HepG2 (cell line): ENCODE measurements at regions not wholly inside any gene's neighbourhood (a gene's known extent, or its start where the extent isn't known, plus 50 kb on each side); places are given as distances from the start of the nearest gene placed in this dataset.

Source experiments
- ATAC-seq: fragments of 200-7000 bp; cut with Tn5 transposase; 3 replicates; pipeline ENCODE4 v1.9.1; 2020; ENCODE audit warnings: mild to moderate bottlenecking, moderate library complexity
- BruUV-seq: library from RNA; stranded (reverse); fragments of 400-500 nt; replicated peaks from 2 replicates; lab custom pipeline; 2021; lab: Mats Ljungman, UMichigan
- CTCF ChIA-PET: fragments of 300-600 bp; formaldehyde crosslinking; extraction: SDS; loops from one replicate; lab custom pipeline; 2021; ENCODE audit warnings: low total read pairs, inconsistent platforms, low intra/inter-chr PET ratio; lab: Yijun Ruan, JAX
- POLR2A ChIA-PET: fragments of 350-600 bp; sonication (Branson Sonifier 250); formaldehyde crosslinking; loops from one replicate; lab custom pipeline; 2020; ENCODE audit warnings: antibody characterized with exemption, inconsistent platforms; lab: Yijun Ruan, JAX
- DNase-seq: peaks from one replicate; pipeline ENCODE4 v3.0.0-alpha.2; 2015; ENCODE audit warnings: low spot score
- FAIRE-seq: peaks from 3 replicates; lab custom pipeline; 2011; peaks lifted over from hg19 to GRCh38; lab: Jason Lieb, UNC
- H2AFZ ChIP-seq: one replicate; pipeline ENCODE4 v1.6.1; 2011; ENCODE audit warnings: low read length, inconsistent platforms
- H3K27ac ChIP-seq: fragments of 300-600 bp; 3 replicates; pipeline ENCODE4 v1.8.0; 2011; ENCODE audit warnings: mixed run types, mild to moderate bottlenecking, mixed read lengths, low read length, inconsistent platforms; ENCODE audit not compliant: insufficient read depth; ENCODE audit errors: extremely low read length
- H3K27me3 ChIP-seq, 2 experiments: fragments of 200-600 bp in 1 of 2; 2 replicates in 1 of 2; 3 replicates in 1 of 2; pipeline versions ENCODE4 v1.6.0 to v1.8.0; 2011; ENCODE audit warnings: low read length in 2 of 2, mild to moderate bottlenecking in 2 of 2, moderate library complexity in 2 of 2, inconsistent platforms in 1 of 2; ENCODE audit not compliant: insufficient read depth in 2 of 2, control insufficient read depth in 1 of 2
- H3K36me3 ChIP-seq, 2 experiments: fragments of 200-600 bp in 1 of 2; replicated peaks in 1 of 2; 2 replicates in 1 of 2; 3 replicates in 1 of 2; pipeline versions ENCODE4 v1.5.1 to v1.8.0; 2011; ENCODE audit warnings: low read length in 2 of 2, inconsistent platforms in 1 of 2; ENCODE audit not compliant: insufficient read depth in 2 of 2, control insufficient read depth in 1 of 2
- H3K4me1 ChIP-seq: 2 replicates; pipeline ENCODE4 v1.5.1; 2012; ENCODE audit warnings: low read length, inconsistent platforms; ENCODE audit not compliant: insufficient read depth
- H3K4me2 ChIP-seq: 2 replicates; pipeline ENCODE4 v1.6.0; 2011; ENCODE audit warnings: low read depth, low read length, inconsistent platforms
- H3K4me3 ChIP-seq, 3 experiments: fragments of 200-600 bp in 1 of 3; sonication (generic), shearing (Covaris generic) in 1 of 3; replicated peaks in 1 of 3; 2 replicates each; pipeline ENCODE4 v1.5.1; 2011 to 2016; ENCODE audit warnings: low read length in 3 of 3, inconsistent platforms in 2 of 3, low read depth in 2 of 3, mild to moderate bottlenecking in 2 of 3, control low read depth in 1 of 3, mixed read lengths in 1 of 3; ENCODE audit not compliant: insufficient read depth in 1 of 3
- H3K79me2 ChIP-seq: one replicate; pipeline ENCODE4 v1.6.1; 2011; ENCODE audit warnings: low read length, inconsistent platforms; ENCODE audit not compliant: insufficient read depth
- H3K9ac ChIP-seq: 2 replicates; pipeline ENCODE4 v1.6.0; 2011; ENCODE audit warnings: mild to moderate bottlenecking, low read depth, low read length, inconsistent platforms; ENCODE audit not compliant: insufficient read depth
- H3K9me3 ChIP-seq: 2 replicates; pipeline ENCODE4 v1.5.1; 2012; ENCODE audit warnings: mild to moderate bottlenecking, low read length
- H4K20me1 ChIP-seq: 2 replicates; pipeline ENCODE4 v1.6.0; 2011; ENCODE audit warnings: inconsistent platforms, mild to moderate bottlenecking, low read length, moderate library complexity; ENCODE audit not compliant: insufficient read depth
- CTCF ChIP-seq: sonication (generic); formaldehyde crosslinking; IDR thresholded peaks from 2 replicates; pipeline ENCODE4 v1.5.0; 2020; ENCODE audit warnings: mild to moderate bottlenecking, missing genetic modification reagents, moderate library complexity
- KAT2B ChIP-seq: fragments of 150-350 bp; IDR thresholded peaks from 2 replicates; pipeline ENCODE4 v1.6.1; 2014; ENCODE audit warnings: low read depth, low read length, borderline replicate concordance
- RFXAP ChIP-seq: sonication (generic); formaldehyde crosslinking; IDR thresholded peaks from 2 replicates; pipeline ENCODE4 v1.4.0; 2020; ENCODE audit warnings: missing genetic modification reagents, borderline replicate concordance
- STAG1 ChIP-seq: sonication (generic); formaldehyde crosslinking; IDR thresholded peaks from 2 replicates; pipeline ENCODE4 v1.4.0; 2020; ENCODE audit warnings: missing genetic modification reagents
- ZNF691 ChIP-seq: sonication (generic); formaldehyde crosslinking; IDR thresholded peaks from 2 replicates; pipeline ENCODE4 v1.4.0; 2020; ENCODE audit warnings: missing genetic modification reagents, low read depth, mild to moderate bottlenecking, borderline replicate concordance
- WGBS: methylation state at CpG from one replicate; pipeline ENCODE4 v1.1.6; 2017; ENCODE audit warnings: low lambda C conversion rate; 5-methylcytosine and 5-hydroxymethylcytosine counted together
- in situ Hi-C: cut with HindIII; loops from 2 replicates; pipeline ENCODE4 v1.10.0; 2017; ENCODE audit warnings: low pct_unique_long_range_greater_than_20kb; ENCODE audit not compliant: extremely low pct_ligation_motif_present
- intact Hi-C: fragments of 100-400 bp; cut with micrococcal nuclease; formaldehyde crosslinking; loops from one replicate; pipeline ENCODE4 v1.10.0; 2022; ENCODE audit not compliant: unreplicated experiment

- intact Hi-C loops, result loop anchor here (1.0 kb wide), 1 partner anchor 27 kb away; no protein-coding TSS in a partner anchor
Measured at GRCh38 chr2:122423934-122424333, 668.5 kb downstream of the TSN start.

More at GRCh38 chr2:122423934-122424333, 668.5 kb downstream of the TSN start:
- Histone ChIP-seq H3K4me3 (no peak overlapping the region), H3K27me3 (no peaks in the 10 kb centered on the region), H3K4me1 (no peaks in the 10 kb centered on the region), H3K9ac (no peak overlapping the region), H3K27ac (no peak overlapping the region), H2AFZ (no peak overlapping the region), H4K20me1 (no peaks in the 10 kb centered on the region), H3K9me3 (no peaks in the 10 kb centered on the region), H3K79me2 (no peaks in the 10 kb centered on the region), H3K4me2 (no peak overlapping the region), H3K36me3 (no peaks in the 10 kb centered on the region)
- DNase-seq (peak; percentile 18), FAIRE-seq (peak; percentile 54), ATAC-seq (peak; percentile 78)
- ChIA-PET POLR2A (no interaction called here), CTCF (interaction anchor here (1.2 kb wide), 1 partner anchor 27 kb away, joined by 6 read pairs; no protein-coding TSS in a partner anchor)
- 0% methylated on average over 3 of the region's 4 CpGs for WGBS
- in situ Hi-C loops, result no loop called here
- TF ChIP-seq RFXAP (CRISPR knock-in tag) (no peak), STAG1 (CRISPR knock-in tag) (peak; percentile 67), ZNF691 (CRISPR knock-in tag) (no peak), CTCF (CRISPR knock-in tag) (peak; percentile 46), KAT2B (no peak)
- no TSS peak for BruUV-seq
